ENCODE measurements at regions not wholly inside any gene's neighbourhood (a gene's known extent, or its start where the extent isn't known, plus 50 kb on each side); places are given as distances from the start of the nearest gene placed in this dataset.
"Not testable (repeated sequence)": the region's sequence is repeated elsewhere in the genome, so short reads cannot be mapped to it uniquely, and the experiment has no call there.

- no peak for TF ChIP-seq JUND (IDR thresholded peaks at IDR 0.05; ENCODE audit: low read depth)
- in situ Hi-C loops (cut with HindIII; ENCODE audit: low pct_unique_long_range_greater_than_20kb, low sequenced_read_pairs) = no loop called here
- DNase-seq (ENCODE audit: low read depth in 1 of 2, low spot score in 1 of 2) = no peak
Observed at GRCh38 chr3:137148406-137148805, 190.6 kb downstream of the IL20RB start.

- TF ChIP-seq JUND (IDR thresholded peaks at IDR 0.05; ENCODE audit: low read depth) = no peak
- in situ Hi-C loops (cut with HindIII; ENCODE audit: low pct_unique_long_range_greater_than_20kb, low sequenced_read_pairs) = no loop called here
Observed at GRCh38 chr3:137148917-137149316, 191.1 kb downstream of the IL20RB start.

GRCh38 chr3:137150825-137151224 lies 193.0 kb downstream of the IL20RB start:
- no peak for TF ChIP-seq JUND (IDR thresholded peaks at IDR 0.05; ENCODE audit: low read depth)
- DNase-seq (ENCODE audit: low read depth in 1 of 2, low spot score in 1 of 2) = no peak
- in situ Hi-C loops (cut with HindIII; ENCODE audit: low pct_unique_long_range_greater_than_20kb, low sequenced_read_pairs) = no loop called here

More at GRCh38 chr3:137148917-137149316, 191.1 kb downstream of the IL20RB start:
- no peak for DNase-seq (ENCODE audit: low read depth in 1 of 2, low spot score in 1 of 2)

GRCh38 chr3:137153046-137153445 lies 195.3 kb downstream of the IL20RB start:
- DNase-seq (ENCODE audit: low read depth in 1 of 2, low spot score in 1 of 2); in situ Hi-C loops (cut with HindIII; ENCODE audit: low pct_unique_long_range_greater_than_20kb, low sequenced_read_pairs): not testable (repeated sequence)

GRCh38 chr3:137163241-137163871 lies 205.6 kb downstream of the IL20RB start:
- peak; percentile 33 to 47 for DNase-seq (ENCODE audit: low read depth in 1 of 2, low spot score in 1 of 2)
- no peak for TF ChIP-seq JUND (IDR thresholded peaks at IDR 0.05; ENCODE audit: low read depth)
- in situ Hi-C loops (cut with HindIII; ENCODE audit: low pct_unique_long_range_greater_than_20kb, low sequenced_read_pairs) = no loop called here

GRCh38 chr3:137163958-137164357 lies 206.2 kb downstream of the IL20RB start:
- TF ChIP-seq JUND (IDR thresholded peaks at IDR 0.05; ENCODE audit: low read depth) = no peak
- in situ Hi-C loops (cut with HindIII; ENCODE audit: low pct_unique_long_range_greater_than_20kb, low sequenced_read_pairs) = no loop called here
- DNase-seq (ENCODE audit: low read depth in 1 of 2, low spot score in 1 of 2) = no peak

- in situ Hi-C loops (cut with HindIII; ENCODE audit: low pct_unique_long_range_greater_than_20kb, low sequenced_read_pairs) = no loop called here
- DNase-seq (ENCODE audit: low read depth in 1 of 2, low spot score in 1 of 2) = no peak
- TF ChIP-seq JUND (IDR thresholded peaks at IDR 0.05; ENCODE audit: low read depth) = no peak
Observed at GRCh38 chr3:137165117-137165806, 207.5 kb downstream of the IL20RB start.

- in situ Hi-C loops (cut with HindIII; ENCODE audit: low pct_unique_long_range_greater_than_20kb, low sequenced_read_pairs) = no loop called here
- DNase-seq (ENCODE audit: low read depth in 1 of 2, low spot score in 1 of 2) = peak in 1 of 2 experiments; percentile 72
- TF ChIP-seq JUND (IDR thresholded peaks at IDR 0.05; ENCODE audit: low read depth) = no peak
Observed at GRCh38 chr3:137171834-137172603, 214.2 kb downstream of the IL20RB start.

- in situ Hi-C loops (cut with HindIII; ENCODE audit: low pct_unique_long_range_greater_than_20kb, low sequenced_read_pairs) = no loop called here
- no peak for DNase-seq (ENCODE audit: low read depth in 1 of 2, low spot score in 1 of 2)
- TF ChIP-seq JUND (IDR thresholded peaks at IDR 0.05; ENCODE audit: low read depth) = no peak
Observed at GRCh38 chr3:137172728-137173127, 214.9 kb downstream of the IL20RB start.

GRCh38 chr3:137174514-137174913 lies 216.7 kb downstream of the IL20RB start:
- TF ChIP-seq JUND (IDR thresholded peaks at IDR 0.05; ENCODE audit: low read depth) = no peak
- in situ Hi-C loops (cut with HindIII; ENCODE audit: low pct_unique_long_range_greater_than_20kb, low sequenced_read_pairs) = no loop called here
- no peak for DNase-seq (ENCODE audit: low read depth in 1 of 2, low spot score in 1 of 2)

GRCh38 chr3:137180220-137180619 lies 222.4 kb downstream of the IL20RB start:
- DNase-seq (ENCODE audit: low read depth in 1 of 2, low spot score in 1 of 2) = no peak
- no peak for TF ChIP-seq JUND (IDR thresholded peaks at IDR 0.05; ENCODE audit: low read depth)
- in situ Hi-C loops (cut with HindIII; ENCODE audit: low pct_unique_long_range_greater_than_20kb, low sequenced_read_pairs) = no loop called here

GRCh38 chr3:137191133-137191923 lies 233.5 kb downstream of the IL20RB start:
- TF ChIP-seq JUND (IDR thresholded peaks at IDR 0.05; ENCODE audit: low read depth) = no peak

More at GRCh38 chr3:137191133-137191923, 233.5 kb downstream of the IL20RB start:
- DNase-seq (ENCODE audit: low read depth in 1 of 2, low spot score in 1 of 2) = no peak
- in situ Hi-C loops (cut with HindIII; ENCODE audit: low pct_unique_long_range_greater_than_20kb, low sequenced_read_pairs) = no loop called here

Data from T47D (cell line).